GM21723 (cell line): ENCODE measurements at regions not wholly inside any gene's neighbourhood (a gene's known extent, or its start where the extent isn't known, plus 50 kb on each side); places are given as distances from the start of the nearest gene placed in this dataset.
A peak's percentile ranks its signal among the peaks of the same experiment; 100 is the strongest.
"Not testable (repeated sequence)": the region's sequence is repeated elsewhere in the genome, so short reads cannot be mapped to it uniquely, and the experiment has no call there.

Source experiments
- ATAC-seq: cut with Tn5 transposase; IDR thresholded peaks from one replicate; pipeline ENCODE4 v1.9.1; 2021; ENCODE audit warnings: mild to moderate bottlenecking, moderate library complexity; ENCODE audit not compliant: unreplicated experiment

GRCh38 chr5:155826611-155827507 lies 500.1 kb upstream of the SGCD start:
- ATAC-seq: no peak

- ATAC-seq: not testable (repeated sequence)
Measured at GRCh38 chr5:155827508-155827815, 499.5 kb upstream of the SGCD start.

- ATAC-seq: peak; percentile 97
Measured at GRCh38 chr5:155827949-155828348, 499.0 kb upstream of the SGCD start.

GRCh38 chr5:155831491-155831890 lies 495.5 kb upstream of the SGCD start:
- no peak for ATAC-seq

GRCh38 chr5:155833287-155833686 lies 493.7 kb upstream of the SGCD start:
- ATAC-seq: no peak

GRCh38 chr5:155834271-155834975 lies 492.5 kb upstream of the SGCD start:
- no peak for ATAC-seq

GRCh38 chr5:155836089-155836803 lies 490.7 kb upstream of the SGCD start:
- no peak for ATAC-seq

GRCh38 chr5:155838394-155838793 lies 488.6 kb upstream of the SGCD start:
- ATAC-seq: no peak

GRCh38 chr5:155839251-155840037 lies 487.5 kb upstream of the SGCD start:
- no peak for ATAC-seq

GRCh38 chr5:155844542-155844941 lies 482.4 kb upstream of the SGCD start:
- no peak for ATAC-seq

- ATAC-seq: no peak
Measured at GRCh38 chr5:155850370-155850769, 476.6 kb upstream of the SGCD start.

- no peak for ATAC-seq
Measured at GRCh38 chr5:155866971-155867370, 460.0 kb upstream of the SGCD start.

- no peak for ATAC-seq
Measured at GRCh38 chr5:155867522-155868088, 459.4 kb upstream of the SGCD start.

GRCh38 chr5:155870636-155871035 lies 456.3 kb upstream of the SGCD start:
- no peak for ATAC-seq

GRCh38 chr5:155871623-155872022 lies 455.3 kb upstream of the SGCD start:
- no peak for ATAC-seq

- no peak for ATAC-seq
Measured at GRCh38 chr5:155872629-155873220, 454.2 kb upstream of the SGCD start.

GRCh38 chr5:155878991-155879575 lies 447.9 kb upstream of the SGCD start:
- ATAC-seq: no peak

GRCh38 chr5:155884041-155884440 lies 442.9 kb upstream of the SGCD start:
- ATAC-seq: no peak

GRCh38 chr5:155885199-155885598 lies 441.8 kb upstream of the SGCD start:
- no peak for ATAC-seq
